ENCODE measurements at regions not wholly inside any gene's neighbourhood (a gene's known extent, or its start where the extent isn't known, plus 50 kb on each side); places are given as distances from the start of the nearest gene placed in this dataset.

DNA sequence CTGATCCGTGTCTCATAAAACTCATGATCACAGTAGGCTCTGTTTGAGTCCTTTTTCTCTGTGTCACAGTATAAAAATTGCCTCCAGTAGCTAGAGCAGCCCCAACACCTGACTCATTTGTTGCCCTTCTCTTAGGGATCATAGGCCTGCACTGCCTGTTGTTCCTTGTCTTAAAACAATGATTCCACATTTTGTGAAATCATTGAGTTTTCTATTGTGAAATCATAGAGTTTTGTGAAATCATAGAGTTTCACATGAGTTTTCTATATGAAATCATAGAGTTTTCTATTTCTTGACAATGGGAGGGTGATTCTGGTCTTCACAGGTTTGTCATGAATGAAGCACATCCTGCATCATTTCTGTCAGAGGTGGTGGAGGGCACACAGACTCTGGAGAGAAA, 239.9 kb downstream of the GASK1B start:
- no peak for TF ChIP-seq POLR2A (IDR thresholded peaks at IDR 0.05)
- TF ChIP-seq, protein P1, sequence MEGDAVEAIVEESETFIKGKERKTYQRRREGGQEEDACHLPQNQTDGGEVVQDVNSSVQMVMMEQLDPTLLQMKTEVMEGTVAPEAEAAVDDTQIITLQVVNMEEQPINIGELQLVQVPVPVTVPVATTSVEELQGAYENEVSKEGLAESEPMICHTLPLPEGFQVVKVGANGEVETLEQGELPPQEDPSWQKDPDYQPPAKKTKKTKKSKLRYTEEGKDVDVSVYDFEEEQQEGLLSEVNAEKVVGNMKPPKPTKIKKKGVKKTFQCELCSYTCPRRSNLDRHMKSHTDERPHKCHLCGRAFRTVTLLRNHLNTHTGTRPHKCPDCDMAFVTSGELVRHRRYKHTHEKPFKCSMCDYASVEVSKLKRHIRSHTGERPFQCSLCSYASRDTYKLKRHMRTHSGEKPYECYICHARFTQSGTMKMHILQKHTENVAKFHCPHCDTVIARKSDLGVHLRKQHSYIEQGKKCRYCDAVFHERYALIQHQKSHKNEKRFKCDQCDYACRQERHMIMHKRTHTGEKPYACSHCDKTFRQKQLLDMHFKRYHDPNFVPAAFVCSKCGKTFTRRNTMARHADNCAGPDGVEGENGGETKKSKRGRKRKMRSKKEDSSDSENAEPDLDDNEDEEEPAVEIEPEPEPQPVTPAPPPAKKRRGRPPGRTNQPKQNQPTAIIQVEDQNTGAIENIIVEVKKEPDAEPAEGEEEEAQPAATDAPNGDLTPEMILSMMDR (IDR thresholded peaks at IDR 0.05 in 4 of 5, conservative IDR thresholded peaks at IDR 0.05 in 1 of 5): no peak
